ENCODE measurements at regions not wholly inside any gene's neighbourhood (a gene's known extent, or its start where the extent isn't known, plus 50 kb on each side); places are given as distances from the start of the nearest gene placed in this dataset.

- DNase-seq (ENCODE audit: extremely low read depth, insufficient read length), result no peak
- no peaks in the 10 kb centered on the region for H3K36me3 ChIP-seq (ENCODE audit: control insufficient read depth, insufficient read depth, low read length)
- H3K4me3 ChIP-seq (replicated peaks; ENCODE audit: low read depth, low read length), result no peak overlapping the region
- H3K27me3 ChIP-seq (replicated peaks; ENCODE audit: control insufficient read depth, insufficient read depth, low read length), result no peaks in the 10 kb centered on the region
- TF ChIP-seq CTCF (IDR thresholded peaks at IDR 0.05; ENCODE audit: insufficient read depth, low read length, poor library complexity, severe bottlenecking), result no peak
These were observed 1159.2 kb upstream of the TMEM132C start for GRCh38 chr12:127107744-127108143.

DNA sequence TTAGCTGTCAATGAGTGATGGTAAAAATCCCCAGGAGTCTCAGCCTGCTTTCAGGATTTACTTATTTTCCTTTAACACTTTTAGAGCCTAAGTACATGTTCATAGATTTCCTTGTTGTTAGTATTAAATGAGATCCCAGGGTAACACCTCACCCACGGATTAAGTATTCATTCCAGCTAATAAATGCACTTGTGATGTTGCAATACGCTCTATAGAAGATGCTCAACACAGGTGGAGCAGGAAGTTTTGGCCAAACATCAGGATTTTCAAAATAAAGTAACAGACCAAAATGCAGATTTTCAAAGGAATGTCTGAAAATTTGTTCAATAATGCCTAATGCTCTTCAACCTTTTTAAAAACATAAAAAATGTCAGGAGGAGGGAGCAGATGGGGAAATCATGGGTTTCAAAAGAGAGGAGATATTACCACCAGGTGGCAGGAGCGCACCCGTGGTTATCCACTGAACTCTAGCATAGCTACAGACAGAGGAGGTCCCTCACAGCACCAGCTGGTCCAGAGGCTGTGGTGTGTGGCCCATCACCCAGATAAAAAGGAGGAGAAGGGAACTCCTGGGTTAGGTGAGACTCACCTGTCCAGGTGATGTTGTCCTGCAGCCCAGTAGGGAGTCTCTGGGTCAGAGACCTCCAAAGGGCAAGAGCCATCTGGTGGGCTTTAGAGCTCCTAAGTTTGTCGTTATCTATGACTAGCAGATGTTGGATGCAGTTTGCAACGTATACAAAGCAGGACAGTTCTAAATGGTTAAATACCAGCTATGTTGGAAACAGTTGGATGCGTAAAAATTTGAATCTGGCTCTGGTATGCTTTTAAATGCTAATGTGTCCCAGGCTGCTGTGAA lies 1158.4 kb upstream of the TMEM132C start:
- no peaks in the 10 kb centered on the region for H3K27me3 ChIP-seq (replicated peaks; ENCODE audit: control insufficient read depth, insufficient read depth, low read length)
- no peak overlapping the region for H3K4me3 ChIP-seq (replicated peaks; ENCODE audit: low read depth, low read length)
- H3K36me3 ChIP-seq (ENCODE audit: control insufficient read depth, insufficient read depth, low read length), result no peaks in the 10 kb centered on the region
- TF ChIP-seq CTCF (IDR thresholded peaks at IDR 0.05; ENCODE audit: insufficient read depth, low read length, poor library complexity, severe bottlenecking), result peak; percentile 60
- DNase-seq (ENCODE audit: extremely low read depth, insufficient read length), result no peak

DNA sequence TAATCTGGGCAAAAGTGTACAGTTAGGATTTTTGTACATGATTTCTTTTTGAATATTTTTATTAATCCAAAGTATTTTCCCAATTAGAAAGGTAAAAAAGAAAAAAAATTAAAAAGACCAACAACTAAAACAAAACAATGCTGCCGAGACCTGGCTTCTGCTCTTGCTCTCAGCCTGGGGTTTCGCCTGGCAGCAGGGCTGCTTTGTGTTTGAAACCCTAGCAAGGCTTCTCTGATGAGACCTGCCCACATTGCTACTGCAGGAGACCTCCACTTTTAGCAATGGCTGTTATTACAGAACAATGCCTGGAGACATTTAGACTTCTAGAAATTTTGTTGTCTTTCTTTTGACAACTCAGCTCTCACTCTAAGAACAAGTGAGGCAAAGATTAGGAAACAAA lies 1153.0 kb upstream of the TMEM132C start:
- no peak for DNase-seq (ENCODE audit: extremely low read depth, insufficient read length)
- TF ChIP-seq CTCF (IDR thresholded peaks at IDR 0.05; ENCODE audit: insufficient read depth, low read length, poor library complexity, severe bottlenecking), result no peak
- Histone ChIP-seq H3K27me3 (replicated peaks; ENCODE audit: control insufficient read depth, insufficient read depth, low read length) (no peaks in the 10 kb centered on the region), H3K36me3 (ENCODE audit: control insufficient read depth, insufficient read depth, low read length) (no peaks in the 10 kb centered on the region), H3K4me3 (replicated peaks; ENCODE audit: low read depth, low read length) (no peak overlapping the region)

DNA sequence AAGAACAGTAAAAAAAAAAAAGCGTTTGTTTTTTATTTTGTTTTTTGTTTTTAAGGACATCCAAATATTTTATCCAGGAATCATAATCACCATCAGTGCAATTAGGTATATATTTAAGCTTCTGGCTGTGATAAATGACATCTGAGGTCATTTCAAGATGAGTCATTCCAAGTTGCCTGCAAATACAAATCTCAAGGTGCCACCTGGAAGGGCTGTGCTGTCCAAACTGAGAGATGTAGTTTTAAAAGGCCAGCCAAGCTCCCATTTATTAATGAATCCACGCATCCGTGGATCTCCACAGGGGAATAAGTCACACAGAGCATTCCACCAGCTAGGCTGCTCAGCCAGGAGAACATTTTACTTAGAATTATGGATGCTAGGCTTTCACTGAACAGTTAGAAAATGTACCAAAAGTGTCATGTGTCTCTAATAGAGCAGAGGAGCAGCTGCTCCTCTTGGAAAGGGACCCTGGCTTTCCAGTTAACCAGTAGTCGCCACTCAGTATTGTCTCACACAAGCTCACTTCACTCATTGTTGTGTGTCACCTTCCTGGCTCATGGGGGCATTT lies 1151.4 kb upstream of the TMEM132C start:
- TF ChIP-seq CTCF (IDR thresholded peaks at IDR 0.05; ENCODE audit: insufficient read depth, low read length, poor library complexity, severe bottlenecking), result no peak
- Histone ChIP-seq H3K4me3 (replicated peaks; ENCODE audit: low read depth, low read length) (no peak overlapping the region), H3K36me3 (ENCODE audit: control insufficient read depth, insufficient read depth, low read length) (no peaks in the 10 kb centered on the region), H3K27me3 (replicated peaks; ENCODE audit: control insufficient read depth, insufficient read depth, low read length) (no peaks in the 10 kb centered on the region)
- DNase-seq (ENCODE audit: extremely low read depth, insufficient read length), result no peak

- Histone ChIP-seq H3K4me3 (replicated peaks; ENCODE audit: low read depth, low read length) (no peak overlapping the region), H3K27me3 (replicated peaks; ENCODE audit: control insufficient read depth, insufficient read depth, low read length) (no peaks in the 10 kb centered on the region), H3K36me3 (ENCODE audit: control insufficient read depth, insufficient read depth, low read length) (no peaks in the 10 kb centered on the region)
- no peak for DNase-seq (ENCODE audit: extremely low read depth, insufficient read length)
- TF ChIP-seq CTCF (IDR thresholded peaks at IDR 0.05; ENCODE audit: insufficient read depth, low read length, poor library complexity, severe bottlenecking), result no peak
These were observed 1148.7 kb upstream of the TMEM132C start for GRCh38 chr12:127118251-127118650.

Data from GM06990 (cell line).